Neutrophil (primary cell): ENCODE measurements at regions not wholly inside any gene's neighbourhood (a gene's known extent, or its start where the extent isn't known, plus 50 kb on each side); places are given as distances from the start of the nearest gene placed in this dataset.

Source experiments
- H3K27ac ChIP-seq: fragments of 200-600 bp; sonication (generic); 2 replicates; pipeline ENCODE4 v1.5.1; 2016; ENCODE audit warnings: mild to moderate bottlenecking, moderate library complexity
- H3K27me3 ChIP-seq: fragments of 200-600 bp; sonication (generic); 2 replicates; pipeline ENCODE4 v1.6.0; 2016; ENCODE audit warnings: mild to moderate bottlenecking
- H3K36me3 ChIP-seq: fragments of 200-600 bp; sonication (generic); 2 replicates; pipeline ENCODE4 v1.5.1; 2017
- H3K4me1 ChIP-seq, 2 experiments: fragments of 200-600 bp in 1 of 2; sonication (generic) in 1 of 2; 1 replicate in 1 of 2; 2 replicates in 1 of 2; pipeline versions ENCODE4 v1.5.1 to v1.6.1; 2013 to 2016; ENCODE audit warnings: low read depth in 1 of 2, low read length in 1 of 2, mild to moderate bottlenecking in 1 of 2, moderate library complexity in 1 of 2; ENCODE audit not compliant: control insufficient read depth in 1 of 2, insufficient read depth in 1 of 2
- H3K4me3 ChIP-seq, 2 experiments: fragments of 200-600 bp in 1 of 2; sonication (generic) in 1 of 2; 1 replicate in 1 of 2; 2 replicates in 1 of 2; pipeline ENCODE4 v1.5.1; 2013 to 2016; ENCODE audit warnings: low read depth in 1 of 2, low read length in 1 of 2, mild to moderate bottlenecking in 1 of 2, moderate library complexity in 1 of 2
- H3K9me3 ChIP-seq: fragments of 200-600 bp; sonication (generic); 2 replicates; pipeline ENCODE4 v1.5.1; 2016
- CTCF ChIP-seq: fragments of 200-600 bp; sonication (generic); IDR thresholded peaks from 2 replicates; pipeline ENCODE4 v1.5.1; 2016; ENCODE audit warnings: antibody characterized with exemption

- Histone ChIP-seq H3K27me3 (no peaks in the 10 kb centered on the region), H3K4me3 (no peak overlapping the region), H3K36me3 (no peaks in the 10 kb centered on the region), H3K27ac (no peak overlapping the region), H3K9me3 (no peaks in the 10 kb centered on the region), H3K4me1 (no peaks in the 10 kb centered on the region)
- TF ChIP-seq CTCF: no peak
Observed at GRCh38 chr13:99448546-99448945, 52.7 kb upstream of the TM9SF2 start.

GRCh38 chr13:99450416-99450815 is 50.9 kb upstream of the TM9SF2 start:
- Histone ChIP-seq H3K36me3 (no peaks in the 10 kb centered on the region), H3K4me1 (no peaks in the 10 kb centered on the region), H3K4me3 (no peak overlapping the region), H3K27me3 (no peaks in the 10 kb centered on the region), H3K27ac (no peak overlapping the region), H3K9me3 (no peaks in the 10 kb centered on the region)
- no peak for TF ChIP-seq CTCF
